K562 (cell line): ENCODE measurements at regions not wholly inside any gene's neighbourhood (a gene's known extent, or its start where the extent isn't known, plus 50 kb on each side); places are given as distances from the start of the nearest gene placed in this dataset.

Experiments
- ARHGAP35 ChIP-seq: fragments of 450-650 bp; IDR thresholded peaks from 2 replicates; pipeline ENCODE4 v1.6.1; 2018; ENCODE audit not compliant: partially characterized antibody
- BRF2 ChIP-seq: IDR thresholded peaks from 3 replicates; pipeline ENCODE4 v1.6.1; 2011; ENCODE audit warnings: borderline replicate concordance, mild to moderate bottlenecking; ENCODE audit not compliant: insufficient read length, insufficient read depth
- CC2D1A ChIP-seq: fragments of 450-650 bp; IDR thresholded peaks from 2 replicates; pipeline ENCODE4 v1.6.1; 2017; ENCODE audit warnings: mild to moderate bottlenecking
- GATAD2A ChIP-seq: fragments of 450-650 bp; IDR thresholded peaks from 2 replicates; pipeline ENCODE4 v1.6.1; 2017
- HES1 ChIP-seq: fragments of 450-650 bp; IDR thresholded peaks from 2 replicates; pipeline ENCODE4 v1.6.1; 2016; ENCODE audit warnings: low read depth, mild to moderate bottlenecking, moderate library complexity
- HNRNPH1 ChIP-seq: fragments of 200-400 bp; formaldehyde crosslinking; optimal IDR thresholded peaks from 2 replicates; pipeline ENCODE3; 2017; ENCODE audit warnings: low read depth, mild to moderate bottlenecking, low read length, moderate library complexity
- JUND ChIP-seq, 2 experiments: IDR thresholded peaks; 2 replicates in 1 of 2; 3 replicates in 1 of 2; pipeline ENCODE4 v1.6.1; 2011; ENCODE audit warnings: borderline replicate concordance in 2 of 2, low read depth in 2 of 2, low read length in 2 of 2, improper control_type of control experiment in 1 of 2, missing biosample characterization in 1 of 2, missing genetic modification characterization in 1 of 2, missing genetic modification reagents in 1 of 2
- MEF2D ChIP-seq: conservative IDR thresholded peaks from 2 replicates; pipeline ENCODE4 v1.6.1; 2016; ENCODE audit warnings: low read depth, missing genetic modification characterization, missing compliant biosample characterization
- MIER1 ChIP-seq: fragments of 450-650 bp; IDR thresholded peaks from 2 replicates; pipeline ENCODE4 v1.6.1; 2016; ENCODE audit warnings: antibody characterized with exemption, mild to moderate bottlenecking, low read depth
- PBX2 ChIP-seq, 2 experiments: IDR thresholded peaks in 1 of 2; conservative IDR thresholded peaks in 1 of 2; 2 replicates each; pipeline ENCODE4 v1.6.1; 2016; ENCODE audit warnings: low read depth in 2 of 2, mild to moderate bottlenecking in 1 of 2, missing compliant biosample characterization in 1 of 2, missing genetic modification characterization in 1 of 2, moderate library complexity in 1 of 2
- POLR2AphosphoS5 ChIP-seq: IDR thresholded peaks from 2 replicates; pipeline ENCODE4 v1.6.1; 2011; ENCODE audit warnings: mild to moderate bottlenecking, low read depth, low read length, moderate library complexity; ENCODE audit not compliant: control insufficient read depth, insufficient read depth
- PTTG1 ChIP-seq: fragments of 450-650 bp; IDR thresholded peaks from 2 replicates; pipeline ENCODE4 v1.6.1; 2016; ENCODE audit warnings: low read depth, mild to moderate bottlenecking, missing genetic modification characterization, missing compliant biosample characterization
- RBM39 ChIP-seq: fragments of 200-400 bp; formaldehyde crosslinking; optimal IDR thresholded peaks from 2 replicates; pipeline ENCODE3; 2018; ENCODE audit warnings: low read depth, low read length
- SFPQ ChIP-seq: fragments of 200-400 bp; formaldehyde crosslinking; IDR thresholded peaks from 2 replicates; pipeline ENCODE4 v1.6.1; 2017; ENCODE audit warnings: mild to moderate bottlenecking, low read depth, low read length, moderate library complexity
- SUPT5H ChIP-seq: fragments of 450-650 bp; IDR thresholded peaks from 2 replicates; pipeline ENCODE4 v1.6.1; 2016
- TBP ChIP-seq: optimal IDR thresholded peaks from 2 replicates; pipeline ENCODE3; 2011; ENCODE audit warnings: low read depth, low read length, improper control_type of control experiment
- TCFL5 ChIP-seq: fragments of 250-450 bp; sonication (Bioruptor Pico); conservative IDR thresholded peaks from 2 replicates; pipeline ENCODE4 v1.6.1; 2021; ENCODE audit warnings: mild to moderate bottlenecking, moderate library complexity, matching md5 sums
- U2AF1 ChIP-seq: fragments of 200-400 bp; formaldehyde crosslinking; optimal IDR thresholded peaks from 2 replicates; pipeline ENCODE3; 2017; ENCODE audit warnings: mild to moderate bottlenecking, low read depth, low read length, moderate library complexity
- U2AF2 ChIP-seq: fragments of 200-400 bp; formaldehyde crosslinking; optimal IDR thresholded peaks from 2 replicates; pipeline ENCODE3; 2017; ENCODE audit warnings: low read depth, mild to moderate bottlenecking, low read length
- ZKSCAN3 ChIP-seq: fragments of 250-450 bp; sonication (Bioruptor Pico); IDR thresholded peaks from 2 replicates; pipeline ENCODE4 v1.4.0; 2020
- ZNF445 ChIP-seq: fragments of 250-450 bp; sonication (Bioruptor Pico); IDR thresholded peaks from 2 replicates; pipeline ENCODE4 v1.4.0; 2020; ENCODE audit warnings: low read depth, mild to moderate bottlenecking, moderate library complexity

GRCh38 chr9:129487658-129488483, 133.0 kb downstream of the C9orf50 start (continued):
- no peak for TF ChIP-seq PBX2 (CRISPR knock-in tag; IDR thresholded peaks at IDR 0.05; ENCODE audit: low read depth)
- TF ChIP-seq PBX2 (tag; conservative IDR thresholded peaks at IDR 0.05; ENCODE audit: low read depth) = no peak
- no peak for TF ChIP-seq RBM39
- peak; percentile 45 for TF ChIP-seq SUPT5H
- TF ChIP-seq TBP = no peak
- no peak for TF ChIP-seq ARHGAP35
- no peak for TF ChIP-seq JUND (IDR thresholded peaks at IDR 0.05; ENCODE audit: borderline replicate concordance, low read depth, low read length)
- TF ChIP-seq JUND (tag; IDR thresholded peaks at IDR 0.05; ENCODE audit: borderline replicate concordance, low read depth, low read length) = peak; percentile 34; the same call in 2 of the 3 replicates
- TF ChIP-seq MEF2D (tag) = peak; percentile 78
- TF ChIP-seq U2AF1 = no peak
- peak; percentile 2; the same call in 1 of the 2 replicates for TF ChIP-seq TCFL5 (CRISPR knock-in tag)
- peak; percentile 79 for TF ChIP-seq GATAD2A
- no peak for TF ChIP-seq HNRNPH1
- TF ChIP-seq ZNF445 (CRISPR knock-in tag) = no peak
- TF ChIP-seq HES1 = no peak
- TF ChIP-seq U2AF2 = no peak
- TF ChIP-seq POLR2AphosphoS5 = no peak
- no peak for TF ChIP-seq SFPQ
- no peak for TF ChIP-seq BRF2
- TF ChIP-seq ZKSCAN3 (CRISPR knock-in tag) = 0 out of 2 replicates have a peak, but pooled peaks have one; percentile 9
- no peak for TF ChIP-seq MIER1
- TF ChIP-seq CC2D1A = no peak
- TF ChIP-seq PTTG1 (tag) = peak; percentile 74
